Heart left ventricle (tissue), 16 donors: ENCODE measurements at regions not wholly inside any gene's neighbourhood (a gene's known extent, or its start where the extent isn't known, plus 50 kb on each side); places are given as distances from the start of the nearest gene placed in this dataset.

Source experiments
- ATAC-seq, 4 donors: fragments of 200-7000 bp; cut with Tn5 transposase; one replicate each; pipeline ENCODE4 v1.9.1; 2020 to 2022; ENCODE audit warnings: moderate library complexity in 4 of 4, mild to moderate bottlenecking in 3 of 4, moderate number of reproducible peaks in 1 of 4
- DNase-seq, 5 donors: peaks; one replicate each; pipeline ENCODE4 v3.0.0-alpha.2; 2020
- H3K27ac ChIP-seq, 12 donors: fragments of 200-600 bp; sonication (generic) in 4 of 12; one replicate each; pipeline versions ENCODE4 v1.5.0 to v1.8.0; 2016 to 2022; ENCODE audit warnings: mild to moderate bottlenecking in 2 of 12
- H3K27me3 ChIP-seq, 9 donors: fragments of 200-600 bp; sonication (generic) in 2 of 9; one replicate each; pipeline versions ENCODE4 v1.5.1 to v1.8.0; 2016 to 2022; ENCODE audit warnings: mild to moderate bottlenecking in 3 of 9
- H3K36me3 ChIP-seq, 9 donors: fragments of 200-600 bp; sonication (generic) in 2 of 9; one replicate each; pipeline versions ENCODE4 v1.5.0 to v1.8.0; 2018 to 2022; ENCODE audit warnings: mild to moderate bottlenecking in 2 of 9
- H3K4me1 ChIP-seq, 12 donors: fragments of 200-600 bp; sonication (generic) in 4 of 12; one replicate each; pipeline versions ENCODE4 v1.5.0 to v1.8.0; 2016 to 2022; ENCODE audit warnings: mild to moderate bottlenecking in 3 of 12
- H3K4me3 ChIP-seq, 12 donors: fragments of 200-600 bp; sonication (generic) in 4 of 12; one replicate each; pipeline versions ENCODE4 v1.5.0 to v1.8.0; 2017 to 2022; ENCODE audit warnings: mild to moderate bottlenecking in 9 of 12, moderate library complexity in 4 of 12
- H3K9me3 ChIP-seq, 12 donors: fragments of 200-600 bp; sonication (generic) in 4 of 12; one replicate each; pipeline versions ENCODE4 v1.5.0 to v1.8.0; 2016 to 2022; ENCODE audit warnings: mild to moderate bottlenecking in 1 of 12
- POLR2A ChIP-seq, 2 donors: fragments of 450-650 bp; IDR thresholded peaks; one replicate each; pipeline ENCODE4 v1.6.1; 2017; ENCODE audit warnings: antibody characterized with exemption in 2 of 2, mild to moderate bottlenecking in 2 of 2, moderate library complexity in 2 of 2
- WGBS, 4 donors: extraction: QIAGEN DNeasy Blood & Tissue Kit in 2 of 4; methylation state at CpG; one replicate each; pipeline versions ENCODE4 v1.1.5 to v1.1.7; 2013 to 2018; 5-methylcytosine and 5-hydroxymethylcytosine counted together
- intact Hi-C, 10 donors: fragments of 100-400 bp; cut with DNase I; formaldehyde crosslinking; loops; one replicate each; pipeline versions ENCODE4 v1.11.1 to v1.14.2; 2022
- TF ChIP-seq, protein P1 (sequence below), 12 donors: fragments of 200-600 bp; sonication (generic) in 4 of 12; IDR thresholded peaks; one replicate each; pipeline versions ENCODE4 v1.5.0 to v1.8.0; 2018 to 2022; ENCODE audit warnings: antibody characterized with exemption in 12 of 12, mild to moderate bottlenecking in 5 of 12
- donor health status: ischemic (EF 13 %, LVEDD 7.1; RV severe dilation, severe dysfunction).
- donor health status: healthy with polysubstance abuse.
- donor health status: DM: no; HTN: yes; CAD: no.
- donor health status: DM: no; HTN: no; CAD: no.
- donor health status: ischemic (EF 25% LVEDD 6.9; RV normal size, moderate dysfunction).
- donor health status: ischemic (EF 25% LVEDD 5.7; RV mildly dilated, moderate dysfunction).
- donor health status: healthy.
- donor health status: DM: yes; HTN: yes; CAD: no.
- donor health status: ischemic (EF 35%, LVEDD 5.7; RV mildly dilated, moderate dysfunction).
- donor health status: nonischemic (EF 11% LVEDD 7.7; RV severe dilation, severe dysfunction).
- donor health status: DM: yes; HTN: yes; CAD: no.
- donor health status: PGD.
- donor health status: ischemic (EF 29% LVEDD 5.4; RV normal size, mild dysfunction).
- donor health status: nonischemic (EF 23%, LVEDD 6.1; RV moderate dilation, normal function).

DNA sequence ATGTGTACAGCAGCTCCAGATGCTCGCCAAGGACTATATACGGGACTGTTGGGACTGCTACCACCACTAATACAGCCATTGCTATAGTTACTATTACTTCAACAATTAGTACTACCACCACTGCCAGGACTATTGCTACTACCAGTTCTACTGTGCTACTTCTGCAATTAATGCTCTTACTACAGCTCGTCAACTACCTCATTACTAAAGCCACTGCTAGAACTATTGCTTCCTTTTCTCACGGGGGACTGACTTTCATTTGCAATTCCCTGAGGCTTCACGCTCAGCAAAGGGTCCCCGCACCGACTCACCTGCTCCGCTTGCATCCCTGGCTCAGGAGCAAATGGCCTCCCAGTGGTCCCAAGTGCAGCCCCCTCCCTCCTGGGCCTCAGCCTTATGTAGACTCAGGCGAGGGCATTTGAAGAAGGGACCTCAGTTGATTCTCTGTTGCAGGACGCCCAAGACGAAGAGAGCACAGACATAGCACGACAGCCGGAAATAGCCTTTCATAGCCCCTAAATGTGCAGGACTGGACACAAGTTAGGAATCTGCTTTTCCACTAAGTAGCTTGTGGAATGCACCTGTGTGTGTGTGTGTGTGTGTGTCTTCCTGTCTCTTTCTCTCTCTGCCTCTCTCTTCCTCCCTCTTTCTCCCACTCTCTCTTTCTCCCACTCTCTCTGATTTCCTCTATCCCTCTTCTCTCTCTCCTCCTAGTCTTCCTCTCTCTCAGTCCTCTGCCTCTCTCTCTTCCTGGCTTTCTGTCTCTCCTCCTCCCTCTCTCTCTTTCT is 294.8 kb downstream of the ASMT start:
- Histone ChIP-seq H3K27me3 (peaks cover 0 to 6% (median 0%) of the 10 kb centered on the region in 9 donors), H3K9me3 (peaks cover 0 to 26% (median 0%) of the 10 kb centered on the region in 12 donors), H3K27ac (no peak overlapping the region), H3K4me1 (no peaks in the 10 kb centered on the region), H3K36me3 (no peaks in the 10 kb centered on the region), H3K4me3 (no peak overlapping the region)
- 48 to 54% (median 52%) methylated on average over 13 of the region's 13 CpGs for WGBS, 4 donors
- no peak for DNase-seq
- ATAC-seq = no peak
- intact Hi-C loops = no loop called here
- TF ChIP-seq, protein P1, sequence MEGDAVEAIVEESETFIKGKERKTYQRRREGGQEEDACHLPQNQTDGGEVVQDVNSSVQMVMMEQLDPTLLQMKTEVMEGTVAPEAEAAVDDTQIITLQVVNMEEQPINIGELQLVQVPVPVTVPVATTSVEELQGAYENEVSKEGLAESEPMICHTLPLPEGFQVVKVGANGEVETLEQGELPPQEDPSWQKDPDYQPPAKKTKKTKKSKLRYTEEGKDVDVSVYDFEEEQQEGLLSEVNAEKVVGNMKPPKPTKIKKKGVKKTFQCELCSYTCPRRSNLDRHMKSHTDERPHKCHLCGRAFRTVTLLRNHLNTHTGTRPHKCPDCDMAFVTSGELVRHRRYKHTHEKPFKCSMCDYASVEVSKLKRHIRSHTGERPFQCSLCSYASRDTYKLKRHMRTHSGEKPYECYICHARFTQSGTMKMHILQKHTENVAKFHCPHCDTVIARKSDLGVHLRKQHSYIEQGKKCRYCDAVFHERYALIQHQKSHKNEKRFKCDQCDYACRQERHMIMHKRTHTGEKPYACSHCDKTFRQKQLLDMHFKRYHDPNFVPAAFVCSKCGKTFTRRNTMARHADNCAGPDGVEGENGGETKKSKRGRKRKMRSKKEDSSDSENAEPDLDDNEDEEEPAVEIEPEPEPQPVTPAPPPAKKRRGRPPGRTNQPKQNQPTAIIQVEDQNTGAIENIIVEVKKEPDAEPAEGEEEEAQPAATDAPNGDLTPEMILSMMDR (IDR thresholded peaks at IDR 0.05) = no peak
- no peak for TF ChIP-seq POLR2A (IDR thresholded peaks at IDR 0.05)

DNA sequence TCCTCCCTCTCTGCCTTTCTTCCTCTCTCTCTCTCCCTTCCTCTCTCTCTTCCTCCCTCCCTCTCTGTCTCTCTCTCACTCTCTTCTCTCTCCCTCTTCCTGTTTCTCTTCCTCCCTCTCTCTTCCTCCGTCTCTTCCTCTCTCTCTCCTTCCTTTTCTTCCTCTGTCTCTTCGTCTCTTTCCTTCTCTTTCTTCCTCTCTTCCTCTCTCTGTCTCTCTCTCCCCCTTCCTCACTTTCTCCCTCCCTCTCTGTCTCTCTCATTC is 295.3 kb downstream of the ASMT start:
- 66 to 72% (median 71%) methylated on average over 2 of the region's 2 CpGs for WGBS, 4 donors
- TF ChIP-seq, protein P1 (IDR thresholded peaks at IDR 0.05) = no peak
- TF ChIP-seq POLR2A (IDR thresholded peaks at IDR 0.05) = no peak
- H3K36me3 ChIP-seq = no peaks in the 10 kb centered on the region
- peaks cover 0 to 26% (median 0%) of the 10 kb centered on the region in 12 donors for H3K9me3 ChIP-seq
- H3K27ac ChIP-seq = no peak overlapping the region
- no peak for DNase-seq
- peaks cover 0 to 6% (median 0%) of the 10 kb centered on the region in 9 donors for H3K27me3 ChIP-seq
- intact Hi-C loops = no loop called here
- H3K4me3 ChIP-seq = no peak overlapping the region
- no peaks in the 10 kb centered on the region for H3K4me1 ChIP-seq
- no peak for ATAC-seq

DNA sequence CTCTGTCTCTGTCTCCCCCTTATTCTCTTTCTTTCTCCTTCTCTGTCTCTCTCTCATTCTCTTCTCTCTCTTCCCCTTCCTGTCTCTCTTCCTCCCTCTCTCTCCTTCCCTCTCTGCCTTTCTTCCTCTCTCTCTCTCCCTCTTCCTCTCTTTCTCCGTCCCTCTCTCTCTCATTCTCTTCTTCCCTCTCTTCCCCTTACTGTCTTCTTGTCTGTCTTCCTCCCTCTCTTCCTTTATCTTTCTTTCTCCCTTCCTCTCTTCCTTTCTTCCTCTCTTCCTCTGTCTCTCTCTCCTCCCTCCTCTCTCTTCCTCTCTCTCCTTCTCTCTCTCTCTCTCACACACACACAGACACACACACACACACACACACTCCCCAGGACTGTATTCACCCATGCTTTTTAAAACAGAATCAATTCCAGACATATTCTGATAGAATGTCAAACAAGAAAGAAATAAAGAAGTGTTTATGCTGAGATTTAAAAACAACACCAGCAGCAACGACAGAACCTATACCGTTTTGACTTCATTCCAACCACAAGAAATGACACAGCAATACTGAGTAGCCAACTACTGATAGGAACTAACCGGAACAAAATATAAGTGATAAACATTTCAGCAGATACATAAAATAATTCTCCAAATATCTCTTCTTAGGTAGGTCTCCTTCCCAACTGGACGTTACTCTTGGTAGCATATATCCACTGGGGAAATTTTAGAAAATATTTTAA is 296.7 kb downstream of the ASMT start:
- Histone ChIP-seq H3K27ac (no peak overlapping the region), H3K4me1 (no peaks in the 10 kb centered on the region), H3K9me3 (peaks cover 0 to 19% (median 0%) of the 10 kb centered on the region in 12 donors), H3K27me3 (peaks cover 0 to 6% (median 0%) of the 10 kb centered on the region in 9 donors), H3K36me3 (no peaks in the 10 kb centered on the region), H3K4me3 (no peak overlapping the region)
- 37 to 58% (median 51%) methylated on average over 5 of the region's 5 CpGs for WGBS, 4 donors
- no peak for TF ChIP-seq POLR2A (IDR thresholded peaks at IDR 0.05)
- TF ChIP-seq, protein P1 (IDR thresholded peaks at IDR 0.05) = no peak
- ATAC-seq = no peak
- intact Hi-C loops = no loop called here
- no peak for DNase-seq

DNA sequence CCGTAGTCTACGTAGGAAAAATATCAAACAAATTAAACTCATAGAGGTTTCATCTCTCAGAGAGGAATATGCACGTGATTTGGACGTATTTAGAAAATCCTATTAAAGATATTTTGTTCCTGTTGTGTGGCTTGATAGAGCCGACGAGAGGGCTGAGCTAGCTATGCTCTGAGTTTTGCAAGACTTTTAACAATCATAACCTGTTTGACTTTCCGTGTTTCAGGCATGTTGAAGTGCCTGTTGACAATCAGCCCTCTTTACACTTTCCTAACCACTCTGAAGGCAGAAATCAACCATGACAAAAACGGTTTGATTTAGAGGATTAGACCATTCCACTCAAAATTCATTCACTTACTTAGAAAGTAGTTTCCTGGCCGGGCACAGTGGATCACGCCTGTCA is 297.3 kb downstream of the ASMT start:
- Histone ChIP-seq H3K36me3 (no peaks in the 10 kb centered on the region), H3K4me3 (no peak overlapping the region), H3K27ac (no peak overlapping the region), H3K27me3 (peaks cover 0 to 6% (median 0%) of the 10 kb centered on the region in 9 donors), H3K9me3 (peaks cover 0 to 13% (median 0%) of the 10 kb centered on the region in 12 donors), H3K4me1 (no peaks in the 10 kb centered on the region)
- ATAC-seq (no peak), DNase-seq (no peak)
- intact Hi-C loops = no loop called here
- WGBS, 4 donors = 65 to 85% (median 75%) methylated on average over 10 of the region's 10 CpGs
- no peak for TF ChIP-seq POLR2A (IDR thresholded peaks at IDR 0.05)
- TF ChIP-seq, protein P1 (IDR thresholded peaks at IDR 0.05) = no peak
